Stimulated activated CD4-positive, alpha-beta T cell treated with anti-CD3 and anti-CD28 coated beads, Interleukin-2, amount 100 ng/mL, for 48 hours (primary cell): ENCODE measurements at regions not wholly inside any gene's neighbourhood (a gene's known extent, or its start where the extent isn't known, plus 50 kb on each side); places are given as distances from the start of the nearest gene placed in this dataset.
A peak's percentile ranks its signal among the peaks of the same experiment; 100 is the strongest.
"Not testable (repeated sequence)": the region's sequence is repeated elsewhere in the genome, so short reads cannot be mapped to it uniquely, and the experiment has no call there.

Source experiments
- DNase-seq, 2 donors: peaks; one replicate each; pipeline ENCODE4 v3.0.0-alpha.2; 2020

- DNase-seq = not testable (repeated sequence)
Measured at GRCh38 chr1:99481-99880, 352.0 kb downstream of the OR4F29 start.

- DNase-seq = not testable (repeated sequence)
Measured at GRCh38 chr1:98811-99210, 352.7 kb downstream of the OR4F29 start.

GRCh38 chr1:91279-91678, 360.2 kb downstream of the OR4F29 start:
- not testable (repeated sequence) for DNase-seq

- DNase-seq = not testable (repeated sequence)
Measured at GRCh38 chr1:88110-88509, 363.4 kb downstream of the OR4F29 start.

- not testable (repeated sequence) for DNase-seq
Measured at GRCh38 chr1:79152-79551, 372.3 kb downstream of the OR4F29 start.

GRCh38 chr1:65119-65518, 386.4 kb downstream of the OR4F29 start, which contains the start of gene OR4F5:
Gene OR4F5, plus strand, starts transcription at chr1:65419.
- not testable (repeated sequence) for DNase-seq

GRCh38 chr1:56014-56531, 395.4 kb downstream of the OR4F29 start:
- not testable (repeated sequence) for DNase-seq

- DNase-seq = not testable (repeated sequence)
Measured at GRCh38 chr1:53182-53581, 398.3 kb downstream of the OR4F29 start.

- not testable (repeated sequence) for DNase-seq
Measured at GRCh38 chr1:41965-42466, 409.5 kb downstream of the OR4F29 start.

- not testable (repeated sequence) for DNase-seq
Measured at GRCh38 chr1:41197-41596, 410.3 kb downstream of the OR4F29 start.

- not testable (repeated sequence) for DNase-seq
Measured at GRCh38 chr1:29183-29582, 422.3 kb downstream of the OR4F29 start.

GRCh38 chr1:17298-17697, 434.2 kb downstream of the OR4F29 start:
- not testable (repeated sequence) for DNase-seq

- DNase-seq = not testable (repeated sequence)
Measured at GRCh38 chr1:16025-16424, 435.5 kb downstream of the OR4F29 start.

- peak; percentile 23 to 37 for DNase-seq
Measured at GRCh38 chr1:9941-10717, 441.3 kb downstream of the OR4F29 start.
